ENCODE measurements at regions not wholly inside any gene's neighbourhood (a gene's known extent, or its start where the extent isn't known, plus 50 kb on each side); places are given as distances from the start of the nearest gene placed in this dataset.
A peak's percentile ranks its signal among the peaks of the same experiment; 100 is the strongest.

DNA sequence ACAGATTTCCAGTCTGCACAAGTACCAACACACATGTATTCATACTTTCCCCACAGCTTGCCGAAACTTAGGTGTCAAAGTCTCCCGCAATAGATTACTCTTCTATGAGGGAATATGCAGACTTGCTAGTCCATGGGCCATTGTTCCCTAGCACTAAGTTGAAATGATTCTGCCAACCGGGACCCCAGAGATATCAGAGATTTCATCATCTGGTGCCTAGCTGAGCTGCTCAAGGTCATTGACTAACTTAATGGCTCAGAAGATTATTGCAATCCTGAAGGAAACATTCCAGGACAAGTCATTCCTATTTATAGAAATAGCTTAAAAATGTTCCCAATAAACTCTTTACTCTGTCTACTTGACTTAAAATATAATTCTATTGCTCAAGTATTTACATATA is 202.6 kb downstream of the PIK3R1 start:
- intact Hi-C loops (cut with micrococcal nuclease): no loop called here
- Mint-ChIP-seq H3K27me3 (ENCODE audit: low read depth) (no peaks in the 10 kb centered on the region), H3K27ac (no peak overlapping the region), H3K36me3 (ENCODE audit: low read depth) (no peaks in the 10 kb centered on the region), H3K4me1 (ENCODE audit: low read depth) (peaks cover 15% of the 10 kb centered on the region), H3K4me3 (no peak overlapping the region), H3K9me3 (no peaks in the 10 kb centered on the region)
- CTCF ChIA-PET: interaction anchor here (0.7 kb wide), 1 partner anchor 29 kb away, joined by 3 read pairs; no protein-coding TSS in a partner anchor
- no peak for DNase-seq

GRCh38 chr5:68418680-68419079 is 203.1 kb downstream of the PIK3R1 start:
- Mint-ChIP-seq H3K27me3 (ENCODE audit: low read depth) (no peaks in the 10 kb centered on the region), H3K9me3 (no peaks in the 10 kb centered on the region), H3K27ac (no peak overlapping the region), H3K4me3 (no peak overlapping the region), H3K36me3 (ENCODE audit: low read depth) (no peaks in the 10 kb centered on the region), H3K4me1 (ENCODE audit: low read depth) (peaks cover 20% of the 10 kb centered on the region)
- CTCF ChIA-PET: interaction anchor here (0.7 kb wide), 1 partner anchor 28 kb away, joined by 3 read pairs; no protein-coding TSS in a partner anchor
- no peak for DNase-seq
- intact Hi-C loops (cut with micrococcal nuclease): no loop called here

GRCh38 chr5:68419081-68419636 is 203.6 kb downstream of the PIK3R1 start:
- intact Hi-C loops (cut with micrococcal nuclease): no loop called here
- CTCF ChIA-PET: interaction anchor here (0.7 to 1.0 kb wide), 2 partner anchors 28 to 133 kb away, joined by 3 to 4 read pairs; no protein-coding TSS in a partner anchor
- Mint-ChIP-seq H3K4me1 (ENCODE audit: low read depth) (peaks cover 24% of the 10 kb centered on the region), H3K9me3 (no peaks in the 10 kb centered on the region), H3K27ac (no peak overlapping the region), H3K27me3 (ENCODE audit: low read depth) (no peaks in the 10 kb centered on the region), H3K36me3 (ENCODE audit: low read depth) (no peaks in the 10 kb centered on the region), H3K4me3 (no peak overlapping the region)
- DNase-seq: no peak

DNA sequence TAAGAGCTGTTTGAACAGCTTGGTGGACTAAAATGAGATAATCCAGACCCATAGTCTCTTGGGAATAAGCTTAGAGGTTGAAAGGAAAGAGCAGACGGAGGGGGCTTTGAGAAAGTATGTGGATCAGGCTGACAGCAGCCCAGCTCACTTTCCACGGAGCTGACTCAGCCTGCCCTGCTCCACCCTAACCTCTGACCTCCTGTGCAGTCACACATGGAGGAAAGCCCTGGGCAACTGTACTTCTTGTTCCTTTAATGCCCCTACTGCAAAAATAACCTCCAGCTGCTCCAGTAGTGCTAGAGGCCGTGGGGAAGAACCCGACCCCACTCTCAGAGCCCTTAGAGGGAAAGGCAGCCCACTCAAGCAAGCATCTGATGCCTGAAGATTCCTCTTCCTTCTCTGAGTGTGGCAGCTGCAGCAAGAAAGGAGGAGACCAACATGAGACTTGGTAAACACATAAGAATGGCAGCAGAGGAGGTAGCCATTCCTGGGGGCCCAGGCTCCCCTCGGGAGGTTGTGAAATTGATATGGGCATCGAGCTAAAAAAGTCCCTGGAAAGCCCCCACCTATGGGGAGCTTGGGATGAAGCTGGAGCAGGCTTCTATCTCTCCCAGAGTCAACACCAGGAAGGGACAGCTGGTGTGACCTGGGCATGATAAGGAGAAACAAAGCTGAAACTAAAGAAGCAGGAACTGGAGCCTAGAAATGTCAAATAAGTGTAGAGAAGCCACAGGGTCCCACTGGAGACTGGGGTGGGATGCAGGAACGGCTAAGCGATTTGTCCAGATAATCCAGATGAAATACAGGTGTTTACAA is 204.3 kb downstream of the PIK3R1 start:
- Mint-ChIP-seq H3K4me3 (no peak overlapping the region), H3K27me3 (ENCODE audit: low read depth) (no peaks in the 10 kb centered on the region), H3K27ac (no peak overlapping the region), H3K4me1 (ENCODE audit: low read depth) (peaks cover 28% of the 10 kb centered on the region), H3K36me3 (ENCODE audit: low read depth) (no peaks in the 10 kb centered on the region), H3K9me3 (no peaks in the 10 kb centered on the region)
- intact Hi-C loops (cut with micrococcal nuclease): no loop called here
- no peak for DNase-seq
- CTCF ChIA-PET: interaction anchor here (1.0 kb wide), 1 partner anchor 134 kb away, joined by 4 read pairs; no protein-coding TSS in a partner anchor

DNA sequence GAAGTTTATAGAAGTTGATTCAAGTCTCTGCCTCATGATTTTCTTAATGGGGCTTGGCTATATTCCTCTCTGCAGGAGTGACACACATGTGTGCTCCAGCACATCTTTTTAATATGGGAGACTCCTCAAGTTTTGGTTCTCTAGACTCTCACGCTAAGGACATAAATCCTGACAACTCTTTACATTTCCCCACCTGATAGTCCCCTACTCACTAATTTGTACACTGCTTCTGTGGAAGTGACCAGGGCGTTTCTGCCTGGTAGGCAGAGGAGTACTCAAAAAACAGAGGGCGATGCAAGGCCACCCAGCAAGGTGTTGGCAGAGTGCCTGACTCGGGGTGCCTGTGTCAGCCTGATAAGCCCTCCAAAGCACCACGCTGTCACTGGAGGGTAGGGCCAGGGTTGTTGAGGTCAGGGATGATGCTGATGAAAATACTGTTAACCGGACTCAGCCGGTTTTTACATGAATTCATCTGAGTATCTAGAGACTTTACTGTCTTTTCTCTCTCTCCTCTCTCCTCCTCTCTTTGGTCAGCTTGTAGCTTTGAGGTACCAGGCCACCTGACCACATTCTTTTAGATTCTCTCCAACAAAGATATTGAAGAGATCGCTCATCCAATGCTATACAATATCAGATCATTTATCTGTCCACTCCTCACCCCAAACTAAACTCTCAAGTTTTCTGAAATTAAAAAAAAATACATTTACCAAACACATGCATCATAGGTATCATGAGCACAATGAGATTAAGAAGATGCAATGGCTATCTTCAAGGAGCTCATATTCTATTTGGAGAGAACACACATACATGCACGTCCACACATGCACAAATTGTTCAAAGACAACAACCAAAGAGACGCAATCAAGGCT is 205.2 kb downstream of the PIK3R1 start:
- peaks cover 32% of the 10 kb centered on the region for H3K4me1 Mint-ChIP-seq (ENCODE audit: low read depth)
- no peaks in the 10 kb centered on the region for H3K36me3 Mint-ChIP-seq (ENCODE audit: low read depth)
- H3K27me3 Mint-ChIP-seq (ENCODE audit: low read depth): no peaks in the 10 kb centered on the region
- no peak overlapping the region for H3K4me3 Mint-ChIP-seq
- intact Hi-C loops (cut with micrococcal nuclease): no loop called here
- CTCF ChIA-PET: interaction anchor here (1.0 kb wide), 1 partner anchor 135 kb away, joined by 4 read pairs; no protein-coding TSS in a partner anchor
- no peak overlapping the region for H3K27ac Mint-ChIP-seq
- no peak for DNase-seq
- H3K9me3 Mint-ChIP-seq: no peaks in the 10 kb centered on the region

DNA sequence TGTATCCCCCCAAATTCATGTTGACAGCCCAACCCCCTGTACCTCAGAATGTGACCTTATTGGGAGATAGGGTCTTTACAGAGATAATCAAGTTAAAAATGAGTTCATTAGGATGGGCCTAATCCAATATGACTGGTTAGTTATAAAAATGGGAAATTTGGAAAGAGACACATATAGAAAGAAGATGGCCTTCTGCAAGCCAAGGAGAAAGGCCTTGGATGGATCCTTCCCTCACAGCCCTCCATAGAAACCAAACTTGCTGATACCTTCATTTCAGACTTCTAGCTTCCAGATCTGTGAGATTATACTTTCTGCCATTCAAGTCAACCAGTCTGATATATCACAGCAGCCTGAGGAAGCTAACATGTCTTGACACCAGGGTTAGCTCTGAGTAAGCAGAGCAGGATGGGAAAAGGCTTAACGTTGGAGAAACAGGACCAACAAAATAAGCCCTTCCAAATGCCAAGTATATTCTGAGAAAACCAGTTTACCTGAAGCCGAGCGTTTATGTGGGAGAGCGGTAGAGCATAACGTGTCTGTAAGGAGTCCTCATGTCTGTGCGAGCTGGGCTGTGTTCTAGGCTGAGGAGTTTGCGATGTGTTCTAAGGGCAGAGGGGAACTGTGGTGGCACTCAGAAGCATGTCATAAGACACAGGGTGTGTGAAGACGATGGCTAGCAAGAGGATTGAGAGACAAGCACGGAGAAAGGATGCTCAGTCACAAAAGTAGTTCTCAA is 206.1 kb downstream of the PIK3R1 start:
- Mint-ChIP-seq H3K4me3 (no peak overlapping the region), H3K27ac (no peak overlapping the region), H3K9me3 (no peaks in the 10 kb centered on the region), H3K4me1 (ENCODE audit: low read depth) (peaks cover 36% of the 10 kb centered on the region), H3K27me3 (ENCODE audit: low read depth) (no peaks in the 10 kb centered on the region), H3K36me3 (ENCODE audit: low read depth) (no peaks in the 10 kb centered on the region)
- no peak for DNase-seq
- intact Hi-C loops (cut with micrococcal nuclease): no loop called here
- CTCF ChIA-PET: no interaction called here

DNA sequence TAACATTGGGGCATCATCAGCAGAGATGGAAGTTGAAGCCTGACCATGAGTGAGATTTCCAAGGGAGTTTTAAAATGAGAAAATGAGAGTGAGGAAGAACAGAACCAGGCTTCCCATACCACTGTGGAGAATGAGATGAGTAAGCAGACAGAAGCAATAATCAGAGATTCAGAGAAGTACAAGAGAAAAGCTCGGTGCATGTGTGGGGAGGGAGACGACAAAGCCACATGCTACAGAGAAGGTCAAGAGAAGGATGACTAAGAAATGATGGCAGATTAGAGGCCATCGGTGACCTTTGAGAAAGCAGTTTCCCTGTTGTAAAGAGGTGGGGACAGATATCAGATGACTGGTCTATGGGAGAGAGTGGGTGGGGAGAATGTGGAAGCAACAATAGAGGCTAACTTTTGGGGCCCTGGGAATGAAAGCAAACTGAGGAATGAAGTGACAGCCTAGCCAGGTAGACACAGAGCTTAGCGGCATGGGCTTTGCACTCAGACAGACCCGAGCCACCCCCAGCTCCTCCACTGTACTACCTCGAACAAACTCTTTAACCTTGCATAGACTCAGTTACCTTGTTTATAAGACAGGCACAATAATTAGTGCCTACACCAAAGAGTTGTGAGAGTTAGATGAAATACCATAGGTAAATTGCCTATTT is 207.7 kb downstream of the PIK3R1 start:
- CTCF ChIA-PET: no interaction called here
- DNase-seq: peak; percentile 13

GRCh38 chr5:68424799-68425537 is 209.4 kb downstream of the PIK3R1 start:
- CTCF ChIA-PET: interaction anchor here (1.0 to 2.9 kb wide), 2 partner anchors 138 to 171 kb away, joined by 3 to 9 read pairs; no protein-coding TSS in a partner anchor
- Mint-ChIP-seq H3K27ac (no peak overlapping the region), H3K9me3 (no peaks in the 10 kb centered on the region), H3K4me3 (no peak overlapping the region), H3K27me3 (ENCODE audit: low read depth) (no peaks in the 10 kb centered on the region), H3K36me3 (ENCODE audit: low read depth) (no peaks in the 10 kb centered on the region), H3K4me1 (ENCODE audit: low read depth) (peaks cover 38% of the 10 kb centered on the region)
- DNase-seq: peak; percentile 49
- intact Hi-C loops (cut with micrococcal nuclease): loop anchor here (1.0 to 2.0 kb wide), 2 partner anchors 9 to 82 kb away; no protein-coding TSS in a partner anchor

More for the DNA sequence above, 207.7 kb downstream of the PIK3R1 start:
- intact Hi-C loops (cut with micrococcal nuclease): no loop called here
- H3K9me3 Mint-ChIP-seq: no peaks in the 10 kb centered on the region
- no peak overlapping the region for H3K27ac Mint-ChIP-seq
- H3K4me1 Mint-ChIP-seq (ENCODE audit: low read depth): peaks cover 38% of the 10 kb centered on the region
- no peak overlapping the region for H3K4me3 Mint-ChIP-seq
- no peaks in the 10 kb centered on the region for H3K36me3 Mint-ChIP-seq (ENCODE audit: low read depth)
- H3K27me3 Mint-ChIP-seq (ENCODE audit: low read depth): no peaks in the 10 kb centered on the region

GRCh38 chr5:68426586-68426985 is 211.0 kb downstream of the PIK3R1 start:
- DNase-seq: no peak
- CTCF ChIA-PET: interaction anchor here (0.7 to 2.9 kb wide), 2 partner anchors 16 to 140 kb away, joined by 3 to 9 read pairs; no protein-coding TSS in a partner anchor
- H3K27ac Mint-ChIP-seq: no peak overlapping the region
- intact Hi-C loops (cut with micrococcal nuclease): no loop called here
- peaks cover 45% of the 10 kb centered on the region for H3K4me1 Mint-ChIP-seq (ENCODE audit: low read depth)
- no peaks in the 10 kb centered on the region for H3K9me3 Mint-ChIP-seq
- no peak overlapping the region for H3K4me3 Mint-ChIP-seq
- H3K36me3 Mint-ChIP-seq (ENCODE audit: low read depth): no peaks in the 10 kb centered on the region
- no peaks in the 10 kb centered on the region for H3K27me3 Mint-ChIP-seq (ENCODE audit: low read depth)

GRCh38 chr5:68428231-68428811 is 212.8 kb downstream of the PIK3R1 start:
- no peak for DNase-seq
- H3K4me3 Mint-ChIP-seq: no peak overlapping the region
- peaks cover 5% of the 10 kb centered on the region for H3K27me3 Mint-ChIP-seq (ENCODE audit: low read depth)
- intact Hi-C loops (cut with micrococcal nuclease): no loop called here
- CTCF ChIA-PET: no interaction called here
- no peaks in the 10 kb centered on the region for H3K36me3 Mint-ChIP-seq (ENCODE audit: low read depth)
- H3K27ac Mint-ChIP-seq: no peak overlapping the region
- H3K4me1 Mint-ChIP-seq (ENCODE audit: low read depth): peaks cover 54% of the 10 kb centered on the region
- H3K9me3 Mint-ChIP-seq: no peaks in the 10 kb centered on the region

Measured in activated naive CD4-positive, alpha-beta T cell treated with anti-CD3 and anti-CD28 coated beads for 36 hours (primary cell).